Middle frontal gyrus (tissue), 1 donor: ENCODE measurements at regions not wholly inside any gene's neighbourhood (a gene's known extent, or its start where the extent isn't known, plus 50 kb on each side); places are given as distances from the start of the nearest gene placed in this dataset.
"Not testable (repeated sequence)": the region's sequence is repeated elsewhere in the genome, so short reads cannot be mapped to it uniquely, and the experiment has no call there.

Source experiments
- DNase-seq: peaks from one replicate; pipeline ENCODE4 v3.0.0-alpha.2; 2015; ENCODE audit warnings: low spot score; ENCODE audit errors: extremely low spot score

DNA sequence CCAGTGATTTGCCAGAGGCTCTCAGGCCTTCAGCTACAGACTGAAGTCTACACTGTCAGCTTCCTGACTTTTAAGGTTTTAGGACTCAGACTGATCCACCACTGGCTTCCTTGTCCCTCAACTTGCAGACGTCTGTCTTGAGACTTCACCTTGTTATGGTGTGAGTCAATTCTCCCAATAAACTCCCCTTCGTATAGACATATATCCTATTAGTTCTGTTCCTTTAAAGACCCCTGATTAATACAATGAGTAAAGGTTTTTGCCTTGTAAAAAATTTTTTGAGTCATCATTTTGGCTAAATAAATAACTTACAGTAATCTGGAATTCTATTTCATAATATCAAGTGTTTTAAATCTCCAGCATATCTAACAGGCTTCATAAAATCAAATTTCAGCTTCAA lies 956.3 kb upstream of the CDH6 start:
- DNase-seq: no peak

- no peak for DNase-seq
Observed at GRCh38 chr5:30209755-30210154, 983.7 kb upstream of the CDH6 start.

DNA sequence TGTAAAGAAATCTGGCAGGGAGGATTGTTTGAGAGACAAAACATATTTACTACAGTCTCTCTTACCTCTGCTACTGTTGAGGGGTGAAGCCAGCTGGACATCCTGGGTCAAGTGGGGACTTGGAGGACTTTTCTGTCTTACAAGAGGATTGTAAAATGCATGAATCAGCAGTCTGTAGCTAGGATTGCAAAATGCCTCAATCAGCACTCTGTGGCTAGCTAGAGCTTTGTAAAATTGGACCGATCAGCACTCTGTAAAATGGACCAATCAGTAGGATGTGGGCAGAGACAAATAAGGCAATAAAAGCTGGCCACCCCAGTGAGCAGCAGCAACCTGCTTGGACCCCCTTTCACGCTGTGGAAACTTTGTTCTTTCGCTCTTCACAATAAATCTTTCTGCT lies 995.8 kb upstream of the CDH6 start:
- no peak for DNase-seq

DNA sequence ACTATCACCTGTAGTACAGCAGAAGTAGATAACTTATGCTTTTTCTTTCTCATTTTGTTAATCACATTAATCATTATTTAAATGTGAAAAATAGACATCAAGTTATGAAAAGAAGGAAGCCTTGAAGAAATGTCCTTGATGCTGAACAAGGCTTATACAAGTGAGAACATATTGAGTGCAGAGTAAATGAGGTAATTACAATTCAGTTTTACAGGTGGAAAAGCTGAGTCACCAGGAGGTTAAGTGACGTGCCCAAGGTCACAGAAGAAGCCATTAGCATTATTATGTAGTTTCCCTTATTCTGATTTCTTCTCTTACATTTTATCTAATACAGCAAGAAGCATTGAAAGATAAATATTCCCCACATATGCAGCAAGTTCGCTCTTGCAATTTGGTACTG lies 998.5 kb upstream of the CDH6 start:
- no peak for DNase-seq

DNA sequence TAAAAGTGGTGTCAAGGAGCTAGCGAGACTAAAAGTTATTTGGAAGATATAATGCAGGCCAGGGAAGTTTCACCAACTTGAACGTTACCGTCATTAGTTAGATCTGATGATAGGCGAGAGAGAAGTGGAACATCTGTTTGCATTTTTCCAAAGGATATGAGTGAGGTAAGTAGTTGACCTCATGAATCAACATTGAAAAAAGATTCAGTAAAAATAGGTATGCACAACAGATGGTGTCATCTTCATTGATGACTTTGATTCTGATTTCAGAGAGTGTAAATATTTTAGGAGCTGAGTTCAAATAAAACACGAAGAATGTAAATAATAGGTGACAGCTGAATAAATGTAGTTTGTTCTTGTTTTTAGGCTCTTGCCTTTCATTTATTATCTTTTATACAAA lies 998.9 kb upstream of the CDH6 start:
- DNase-seq: no peak

GRCh38 chr5:30183795-30184194 lies 1009.7 kb upstream of the CDH6 start:
- no peak for DNase-seq

- DNase-seq: no peak
Observed at GRCh38 chr5:30156156-30156555, 1037.3 kb upstream of the CDH6 start.

GRCh38 chr5:30152431-30152830 lies 1041.1 kb upstream of the CDH6 start:
- DNase-seq: no peak

GRCh38 chr5:30150231-30150630 lies 1043.3 kb upstream of the CDH6 start:
- DNase-seq: no peak

GRCh38 chr5:30149526-30149925 lies 1044.0 kb upstream of the CDH6 start:
- no peak for DNase-seq

GRCh38 chr5:30147976-30148375 lies 1045.5 kb upstream of the CDH6 start:
- no peak for DNase-seq

DNA sequence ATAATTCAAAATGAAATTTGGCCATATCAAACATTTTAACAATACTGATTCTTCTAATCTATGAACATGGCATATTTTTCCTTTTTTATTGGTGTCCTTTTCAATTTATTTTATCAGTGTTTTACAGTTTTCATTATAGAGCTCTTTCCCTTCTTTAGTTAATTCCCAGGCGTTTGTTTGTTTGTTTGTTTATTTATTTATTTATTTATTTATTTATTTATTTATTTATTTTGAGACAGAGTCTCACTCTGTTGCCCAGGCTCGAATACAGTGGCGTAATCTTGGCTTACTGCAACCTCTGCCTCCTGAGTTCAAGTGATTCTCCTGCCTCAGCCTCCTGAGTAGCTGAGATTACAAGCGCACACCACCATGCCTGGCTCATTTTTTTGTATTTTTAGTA lies 1049.4 kb upstream of the CDH6 start:
- not testable (repeated sequence) for DNase-seq

DNA sequence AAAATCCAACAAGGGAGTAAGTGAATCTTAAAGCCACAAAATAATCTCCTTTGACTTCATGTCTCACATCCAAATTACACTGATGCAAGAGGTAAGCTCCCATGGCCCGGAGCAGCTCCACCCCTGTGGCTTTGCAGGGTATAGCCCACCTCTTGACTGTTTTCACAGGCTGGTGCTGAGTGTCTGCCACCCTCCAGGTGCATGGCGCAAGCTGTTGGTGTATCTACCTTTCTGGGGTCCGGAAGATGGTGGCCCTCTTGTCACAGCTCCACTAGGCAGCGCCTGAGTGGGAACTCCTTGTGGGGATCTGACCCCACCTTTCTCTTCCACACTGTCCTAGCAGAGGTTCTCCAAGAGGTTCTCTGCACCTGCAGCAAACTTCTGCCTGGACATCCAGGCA lies 1051.1 kb upstream of the CDH6 start:
- DNase-seq: no peak

GRCh38 chr5:30121043-30121442 lies 1072.4 kb upstream of the CDH6 start:
- DNase-seq: no peak

DNA sequence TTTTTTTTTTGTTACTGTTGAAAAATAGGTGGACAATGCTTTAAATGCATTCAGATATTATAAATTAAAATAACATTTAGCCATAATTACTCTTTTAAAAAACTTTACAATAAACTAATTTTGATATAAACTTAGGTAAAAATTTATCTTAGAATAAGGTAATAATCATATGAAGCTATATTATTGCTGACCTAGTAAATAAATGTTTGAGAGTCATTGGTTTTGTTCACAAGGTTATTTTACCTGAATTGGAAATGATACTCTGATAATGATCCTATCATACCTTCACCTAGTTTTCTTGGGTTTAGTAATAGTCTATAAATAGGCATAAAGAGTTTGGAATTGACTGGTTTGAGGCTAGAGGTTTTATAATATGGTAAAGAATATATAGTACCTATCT lies 1076.4 kb upstream of the CDH6 start:
- DNase-seq: no peak

- DNase-seq: no peak
Observed at GRCh38 chr5:30113542-30113941, 1079.9 kb upstream of the CDH6 start.

- DNase-seq: no peak
Observed at GRCh38 chr5:30112867-30113266, 1080.6 kb upstream of the CDH6 start.

DNA sequence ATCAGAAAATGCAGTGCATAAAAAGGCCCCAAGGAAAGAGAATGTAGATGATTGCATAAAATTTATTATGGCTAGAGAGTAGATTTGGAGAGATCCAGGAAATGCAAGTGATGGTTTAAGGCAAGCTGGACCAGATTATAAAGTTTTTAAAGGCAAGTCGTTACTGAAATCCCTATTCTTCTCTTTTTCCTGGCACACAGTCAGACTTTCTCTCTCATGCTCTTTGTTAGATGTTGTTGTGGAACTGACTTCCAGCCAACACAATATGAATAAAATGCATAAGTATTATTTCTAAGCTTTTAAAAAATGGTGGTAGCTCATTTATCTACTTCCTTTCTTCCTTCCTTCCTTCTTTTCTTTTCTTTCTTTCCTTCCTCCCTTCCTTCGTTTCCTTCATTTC lies 1085.4 kb upstream of the CDH6 start:
- DNase-seq: no peak

GRCh38 chr5:30106596-30106995 lies 1086.9 kb upstream of the CDH6 start:
- DNase-seq: no peak

- no peak for DNase-seq
Observed at GRCh38 chr5:30104872-30105596, 1088.5 kb upstream of the CDH6 start.

DNA sequence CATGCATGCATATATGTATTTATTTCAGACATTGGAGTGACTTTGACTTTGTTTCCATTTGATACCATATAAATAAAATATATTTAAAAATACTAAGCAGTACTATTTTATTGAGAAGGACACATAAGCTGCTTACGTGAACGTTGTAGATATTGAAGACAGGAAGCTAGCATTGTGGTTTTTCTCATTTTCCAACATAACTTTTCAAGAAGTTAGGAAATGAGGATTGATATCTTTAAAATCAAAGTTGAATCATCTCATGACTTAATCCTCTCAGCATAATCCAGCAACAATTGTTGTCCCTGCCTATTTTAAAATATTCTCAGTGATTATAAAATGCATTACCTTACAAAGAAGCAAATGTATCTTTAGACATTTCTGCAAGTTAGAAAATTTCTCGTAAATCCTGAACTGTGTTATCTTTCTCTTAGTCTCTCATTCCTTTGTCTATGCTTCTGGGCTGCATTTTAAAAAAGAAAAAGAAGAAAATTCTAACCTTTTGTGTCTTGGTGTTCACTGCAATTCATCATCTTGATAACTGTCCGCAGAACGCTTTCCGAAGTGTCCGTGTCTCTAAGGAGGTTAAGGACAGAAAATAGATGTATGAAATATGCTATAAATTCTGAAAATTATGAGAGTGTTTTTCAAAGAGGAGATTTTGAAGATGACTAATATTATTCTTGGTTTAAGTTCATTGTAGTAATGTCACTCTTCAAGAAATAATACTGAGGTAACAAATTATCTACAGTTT lies 1089.9 kb upstream of the CDH6 start:
- DNase-seq: no peak

- no peak for DNase-seq
Observed at GRCh38 chr5:30103052-30103451, 1090.4 kb upstream of the CDH6 start.

GRCh38 chr5:30102185-30102584 lies 1091.3 kb upstream of the CDH6 start:
- DNase-seq: no peak
